Esophagus squamous epithelium (tissue), 5 donors: ENCODE measurements at regions not wholly inside any gene's neighbourhood (a gene's known extent, or its start where the extent isn't known, plus 50 kb on each side); places are given as distances from the start of the nearest gene placed in this dataset.

Experiments used
- DNase-seq: peaks from one replicate; lab custom pipeline; 2025; lab: John Stamatoyannopoulos, UW
- H3K27ac ChIP-seq, 4 donors: fragments of 200-600 bp; sonication (generic); one replicate each; pipeline ENCODE4 v1.5.1; 2016 to 2019; ENCODE audit warnings: mild to moderate bottlenecking in 1 of 4
- H3K27me3 ChIP-seq, 4 donors: fragments of 200-600 bp; sonication (generic); 1 replicate in 3 of 4; 2 replicates in 1 of 4; pipeline versions ENCODE4 v1.5.1 to v1.6.0; 2017 to 2021; ENCODE audit warnings: antibody characterized with exemption in 1 of 4
- H3K36me3 ChIP-seq, 3 donors: fragments of 200-600 bp; sonication (generic); one replicate each; pipeline ENCODE4 v1.5.1; 2016 to 2019
- H3K4me1 ChIP-seq, 3 donors: fragments of 200-600 bp; sonication (generic); one replicate each; pipeline ENCODE4 v1.5.1; 2017 to 2019
- H3K4me3 ChIP-seq, 4 donors: fragments of 200-600 bp; sonication (generic); 1 replicate in 3 of 4; 2 replicates in 1 of 4; pipeline ENCODE4 v1.5.1; 2016 to 2019; ENCODE audit warnings: mild to moderate bottlenecking in 2 of 4, moderate library complexity in 1 of 4
- H3K9me3 ChIP-seq, 3 donors: fragments of 200-600 bp; sonication (generic); one replicate each; pipeline ENCODE4 v1.5.1; 2016 to 2019
- CTCF ChIP-seq, 6 experiments: fragments of 450-650 bp in 4 of 6; fragments of 200-600 bp in 2 of 6; sonication (generic) in 2 of 6; IDR thresholded peaks; one replicate each; pipeline ENCODE4 v1.5.1; 2016 to 2019; ENCODE audit warnings: antibody characterized with exemption in 6 of 6, mild to moderate bottlenecking in 4 of 6, moderate library complexity in 4 of 6
- POLR2A ChIP-seq, 4 donors: fragments of 450-650 bp; IDR thresholded peaks; one replicate each; pipeline ENCODE4 v1.6.1; 2017; ENCODE audit warnings: antibody characterized with exemption in 4 of 4, mild to moderate bottlenecking in 4 of 4, moderate library complexity in 3 of 4
- WGBS, 2 donors: methylation state at CpG; one replicate each; pipeline ENCODE4 v1.1.5; 2018; 5-methylcytosine and 5-hydroxymethylcytosine counted together
- intact Hi-C: fragments of 100-400 bp; cut with DNase I; formaldehyde crosslinking; loops from one replicate; pipeline ENCODE4 v1.15.0; 2022
- donor health status: DM: yes; HTN: yes; CAD: no.

DNA sequence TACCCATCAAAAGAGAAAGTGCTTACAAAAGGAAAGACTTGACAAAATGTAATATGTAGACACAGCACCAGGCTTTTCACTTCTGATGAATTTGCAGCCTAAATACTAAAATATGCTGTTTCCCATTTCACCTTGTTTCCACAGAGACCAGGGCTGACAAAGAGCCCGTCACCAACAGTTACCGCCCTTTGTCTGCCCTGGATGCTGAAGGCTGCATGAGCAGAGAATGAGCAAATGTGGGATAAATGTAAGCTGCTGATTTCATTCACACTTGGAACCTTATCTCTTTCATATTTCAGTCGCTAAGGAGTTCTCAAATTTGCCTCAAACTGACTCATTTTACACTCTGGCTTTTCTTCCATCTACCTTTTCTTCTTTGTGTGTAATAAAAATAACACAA, 213.9 kb downstream of the TMEM167A start:
- intact Hi-C loops, result no loop called here

DNA sequence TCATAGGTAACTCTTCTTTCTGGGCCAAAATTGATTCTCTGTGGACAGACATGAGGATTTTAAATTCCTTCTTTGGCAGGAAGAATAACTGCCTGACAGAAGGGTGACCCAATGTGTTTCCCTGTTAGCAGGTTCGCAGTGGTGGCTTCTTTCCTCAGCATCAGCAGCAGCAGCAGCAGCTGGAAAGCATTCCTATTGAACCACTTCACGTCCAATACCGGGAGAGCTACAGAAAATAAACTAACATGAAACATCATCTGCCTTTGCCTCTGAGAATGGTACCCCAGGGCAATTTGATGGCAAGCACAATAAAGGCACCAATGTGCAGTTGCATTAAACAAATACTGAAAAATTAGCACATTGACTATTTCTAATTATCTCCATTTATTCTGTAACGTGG, 214.5 kb downstream of the TMEM167A start:
- H3K4me1 ChIP-seq, result no peaks in the 10 kb centered on the region
- intact Hi-C loops, result no loop called here
- no peaks in the 10 kb centered on the region for H3K9me3 ChIP-seq
- H3K4me3 ChIP-seq, result no peak overlapping the region
- no peaks in the 10 kb centered on the region for H3K36me3 ChIP-seq
- no peaks in the 10 kb centered on the region for H3K27me3 ChIP-seq
- WGBS, 2 donors, result 52 to 62% methylated on average over 4 of the region's 4 CpGs
- H3K27ac ChIP-seq, result no peak overlapping the region
- TF ChIP-seq CTCF (IDR thresholded peaks at IDR 0.05) (no peak), POLR2A (IDR thresholded peaks at IDR 0.05) (no peak)
- DNase-seq, result no peak

More for the DNA sequence above, 213.9 kb downstream of the TMEM167A start:
- no peaks in the 10 kb centered on the region for H3K27me3 ChIP-seq
- TF ChIP-seq CTCF (IDR thresholded peaks at IDR 0.05) (no peak), POLR2A (IDR thresholded peaks at IDR 0.05) (no peak)
- WGBS, 2 donors, result 44 to 68% methylated on average over 3 of the region's 3 CpGs
- no peak for DNase-seq
- no peaks in the 10 kb centered on the region for H3K4me1 ChIP-seq
- H3K4me3 ChIP-seq, result no peak overlapping the region
- no peaks in the 10 kb centered on the region for H3K36me3 ChIP-seq
- no peaks in the 10 kb centered on the region for H3K9me3 ChIP-seq
- no peak overlapping the region for H3K27ac ChIP-seq

DNA sequence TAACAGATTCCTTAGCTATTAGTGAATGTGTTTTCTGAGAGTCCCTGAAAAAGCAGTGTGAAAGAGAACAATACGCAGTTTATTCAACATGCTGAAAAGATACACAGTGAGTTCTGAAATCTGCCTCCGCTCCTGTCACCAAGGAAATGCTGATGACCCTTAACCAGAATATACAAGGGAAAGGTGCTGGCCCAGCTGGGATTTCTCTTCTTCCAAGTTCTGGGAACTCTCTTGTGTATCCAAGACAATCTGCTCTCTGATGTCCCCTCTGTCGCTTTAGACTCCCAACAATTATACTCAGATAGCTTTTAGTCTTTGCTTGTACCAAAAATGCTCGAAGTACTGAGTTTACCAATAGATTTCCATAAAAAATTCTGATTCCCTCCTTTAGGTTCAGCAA, 214.9 kb downstream of the TMEM167A start:
- Histone ChIP-seq H3K36me3 (no peaks in the 10 kb centered on the region), H3K27me3 (no peaks in the 10 kb centered on the region), H3K9me3 (no peaks in the 10 kb centered on the region), H3K4me1 (no peaks in the 10 kb centered on the region), H3K4me3 (no peak overlapping the region), H3K27ac (no peak overlapping the region)
- WGBS, 2 donors, result 67 to 71% methylated on average over 4 of the region's 4 CpGs
- no peak for DNase-seq
- intact Hi-C loops, result no loop called here
- TF ChIP-seq CTCF (IDR thresholded peaks at IDR 0.05) (no peak), POLR2A (IDR thresholded peaks at IDR 0.05) (no peak)

DNA sequence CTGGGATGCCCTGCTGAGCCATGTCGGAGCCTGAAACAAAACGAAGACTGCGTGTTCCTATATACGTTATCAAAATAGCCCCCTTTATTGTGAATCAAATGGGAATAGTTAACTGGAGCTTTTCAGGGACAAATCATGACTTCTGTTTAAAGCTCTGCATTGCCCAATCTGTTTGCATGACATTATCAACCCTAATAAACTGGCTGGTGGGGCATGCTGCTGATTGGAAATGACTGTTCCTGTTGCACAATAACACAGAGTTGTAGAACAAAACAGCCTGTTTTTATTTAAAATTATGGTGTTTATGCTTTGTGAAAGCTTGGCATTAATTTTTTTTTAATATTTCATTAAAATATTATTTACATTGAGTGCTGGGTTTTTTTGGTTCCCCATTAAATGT, 215.5 kb downstream of the TMEM167A start:
- Histone ChIP-seq H3K27ac (no peak overlapping the region), H3K27me3 (no peaks in the 10 kb centered on the region), H3K4me3 (no peak overlapping the region), H3K9me3 (no peaks in the 10 kb centered on the region), H3K4me1 (no peaks in the 10 kb centered on the region), H3K36me3 (no peaks in the 10 kb centered on the region)
- intact Hi-C loops, result no loop called here
- WGBS, 2 donors, result 88 to 94% methylated on average over 4 of the region's 4 CpGs
- TF ChIP-seq POLR2A (IDR thresholded peaks at IDR 0.05) (no peak), CTCF (IDR thresholded peaks at IDR 0.05) (no peak)
- no peak for DNase-seq

GRCh38 chr5:82859451-82860140, 217.6 kb downstream of the TMEM167A start:
- H3K9me3 ChIP-seq, result no peaks in the 10 kb centered on the region
- TF ChIP-seq POLR2A (IDR thresholded peaks at IDR 0.05) (no peak), CTCF (IDR thresholded peaks at IDR 0.05) (no peak)
- H3K4me1 ChIP-seq, result no peaks in the 10 kb centered on the region
- DNase-seq, result no peak
- intact Hi-C loops, result no loop called here
- no peaks in the 10 kb centered on the region for H3K27me3 ChIP-seq
- no peak overlapping the region for H3K27ac ChIP-seq
- WGBS, 2 donors, result 44 to 48% methylated on average over 8 of the region's 8 CpGs
- no peak overlapping the region for H3K4me3 ChIP-seq
- H3K36me3 ChIP-seq, result no peaks in the 10 kb centered on the region
